GM18519 (cell line): ENCODE measurements at regions not wholly inside any gene's neighbourhood (a gene's known extent, or its start where the extent isn't known, plus 50 kb on each side); places are given as distances from the start of the nearest gene placed in this dataset.
"Not testable (repeated sequence)": the region's sequence is repeated elsewhere in the genome, so short reads cannot be mapped to it uniquely, and the experiment has no call there.

ENCODE experiments used
- ATAC-seq: cut with Tn5 transposase; IDR thresholded peaks from one replicate; pipeline ENCODE4 v1.9.1; 2021; ENCODE audit warnings: mild to moderate bottlenecking, moderate library complexity; ENCODE audit not compliant: unreplicated experiment, low FRiP score

DNA sequence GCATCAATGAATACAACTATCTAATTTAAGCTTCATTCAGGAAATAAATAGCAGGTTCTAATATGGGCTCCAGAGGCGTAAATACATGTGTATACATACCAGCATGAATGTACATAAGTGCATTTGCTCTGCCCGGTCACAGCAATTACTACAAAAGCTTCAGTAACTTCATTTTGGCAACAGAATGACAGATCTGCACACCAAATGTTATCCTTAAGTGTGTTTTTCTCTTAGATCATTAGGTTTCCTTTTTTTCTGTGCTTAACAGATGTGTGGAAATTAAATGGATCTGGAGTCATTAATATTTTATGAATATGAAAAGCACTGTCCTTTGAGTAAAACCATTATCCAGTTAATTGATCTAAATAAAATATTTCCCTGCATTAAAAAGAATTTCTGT, 159.0 kb upstream of the MEOX2 start:
- no peak for ATAC-seq

DNA sequence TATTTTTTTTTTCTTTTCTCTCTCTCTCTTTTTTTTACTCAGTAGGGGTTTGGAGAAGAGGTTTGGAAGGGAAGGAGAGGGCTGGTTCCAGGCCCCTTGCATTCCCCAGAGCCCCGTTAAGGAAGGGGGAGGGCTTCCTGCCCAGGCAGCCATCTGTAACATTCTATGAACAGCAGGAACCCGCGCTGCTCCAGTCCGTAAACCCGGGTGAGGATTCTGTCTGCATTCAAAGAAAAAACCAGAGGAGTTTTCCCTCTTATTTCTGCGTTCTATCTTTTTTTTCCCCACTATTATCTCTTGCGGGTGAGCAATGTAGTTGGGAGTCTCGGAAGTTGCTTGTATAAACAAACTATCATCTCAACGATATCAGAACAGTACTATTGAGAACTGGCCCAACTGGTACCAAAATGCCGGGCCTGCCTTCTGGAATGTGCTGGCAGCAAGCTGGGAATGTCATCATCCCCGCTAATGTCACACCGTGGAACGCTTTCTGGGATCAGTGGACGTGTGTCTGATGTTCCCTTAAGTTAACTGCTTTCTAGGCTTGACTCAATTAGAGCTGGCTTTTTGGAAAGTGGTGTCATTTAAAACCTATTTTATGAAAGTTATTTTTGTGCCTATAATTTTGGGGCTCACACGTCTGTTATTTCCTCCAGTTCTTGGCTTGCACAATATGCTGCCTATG, 153.1 kb upstream of the MEOX2 start:
- ATAC-seq: no peak

- no peak for ATAC-seq
Measured at GRCh38 chr7:15838265-15838664, 151.8 kb upstream of the MEOX2 start.

DNA sequence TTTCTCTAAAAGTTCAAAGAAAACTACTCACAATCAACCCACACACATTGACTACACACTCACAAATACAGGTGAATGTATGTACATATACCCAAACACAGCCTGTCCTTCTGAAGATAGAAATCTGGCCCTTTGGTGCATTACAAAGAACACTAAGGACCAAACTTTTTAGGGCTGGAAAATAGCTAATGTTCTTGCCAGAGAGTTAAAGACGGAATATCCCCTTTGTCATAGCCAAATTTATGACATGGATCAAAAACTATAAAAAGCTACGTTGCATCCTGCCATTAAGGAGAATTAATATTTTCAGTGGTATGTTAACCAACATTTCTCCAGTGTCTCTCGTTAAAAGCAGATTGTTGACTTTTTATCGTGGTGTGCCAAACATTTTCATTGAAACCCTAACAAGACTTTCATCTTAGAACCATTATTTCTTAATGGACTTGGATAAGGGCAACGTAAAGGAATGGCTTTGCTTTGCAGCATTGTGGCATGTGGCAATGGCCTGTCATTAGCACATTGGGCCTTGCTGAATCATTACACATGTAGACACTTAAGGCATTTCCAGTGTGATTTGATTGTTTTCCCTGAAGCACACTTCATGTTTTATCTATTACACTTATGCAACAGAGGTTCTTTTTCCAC, 150.9 kb upstream of the MEOX2 start:
- no peak for ATAC-seq

GRCh38 chr7:15836651-15837050, 150.2 kb upstream of the MEOX2 start:
- no peak for ATAC-seq

DNA sequence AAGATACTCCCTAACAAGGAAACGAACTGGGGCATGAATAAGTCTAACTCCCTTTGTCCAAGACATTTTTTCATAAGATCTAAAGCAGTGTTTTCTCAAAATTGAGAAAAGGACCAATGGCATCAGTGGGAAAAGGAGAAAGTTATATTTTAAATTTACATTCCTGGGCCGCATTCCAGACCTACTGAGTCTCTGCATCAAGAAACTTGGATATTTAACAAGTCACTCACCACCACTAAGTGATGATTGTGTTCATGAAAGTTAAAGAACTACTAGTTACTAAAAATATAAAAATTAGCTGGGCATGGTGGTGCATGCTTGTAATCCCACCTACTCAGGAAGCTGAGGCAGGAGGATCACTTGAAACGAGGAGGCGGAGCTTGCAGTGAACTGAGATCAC, 149.6 kb upstream of the MEOX2 start:
- ATAC-seq: no peak

DNA sequence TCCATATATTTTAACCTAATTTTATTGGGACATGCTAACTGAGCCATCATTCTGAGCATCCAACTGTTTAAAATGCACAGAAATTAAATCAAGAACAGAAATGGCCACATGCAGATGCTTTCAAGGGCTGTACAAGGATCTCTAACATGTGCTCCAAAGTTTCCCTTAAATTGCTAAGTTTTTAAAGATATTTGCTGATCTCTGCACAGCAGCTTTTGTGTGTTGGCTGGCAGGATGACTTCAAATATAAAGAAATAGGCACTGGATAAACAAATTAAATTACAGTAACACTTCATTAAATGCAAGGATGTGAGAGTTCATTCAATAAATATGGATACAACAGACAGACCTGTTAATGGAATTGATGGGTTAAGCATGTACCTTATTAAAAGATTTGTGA, 148.0 kb upstream of the MEOX2 start:
- ATAC-seq: no peak

GRCh38 chr7:15832996-15833395, 146.5 kb upstream of the MEOX2 start:
- no peak for ATAC-seq

- no peak for ATAC-seq
Measured at GRCh38 chr7:15831606-15832005, 145.1 kb upstream of the MEOX2 start.

DNA sequence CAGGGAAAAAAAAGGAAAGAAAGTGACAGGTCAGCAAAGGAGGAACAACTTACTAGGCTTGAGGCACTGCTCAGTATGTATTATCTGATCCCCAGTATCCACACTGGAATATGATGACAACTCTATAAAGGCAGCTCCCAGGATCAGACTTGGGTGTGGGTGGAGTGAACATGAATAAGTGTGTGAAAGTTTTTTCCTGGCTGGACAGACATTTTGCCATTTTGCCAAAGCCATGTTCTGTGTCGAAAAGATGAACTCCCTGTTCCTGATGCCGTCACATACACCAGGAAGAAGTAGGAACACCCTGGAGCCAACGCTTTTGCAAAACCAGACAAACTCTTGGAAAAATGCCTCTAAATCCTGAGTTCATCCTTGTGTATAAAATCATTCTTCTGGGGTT, 143.2 kb upstream of the MEOX2 start:
- ATAC-seq: no peak

- ATAC-seq: no peak
Measured at GRCh38 chr7:15828881-15829280, 142.4 kb upstream of the MEOX2 start.

DNA sequence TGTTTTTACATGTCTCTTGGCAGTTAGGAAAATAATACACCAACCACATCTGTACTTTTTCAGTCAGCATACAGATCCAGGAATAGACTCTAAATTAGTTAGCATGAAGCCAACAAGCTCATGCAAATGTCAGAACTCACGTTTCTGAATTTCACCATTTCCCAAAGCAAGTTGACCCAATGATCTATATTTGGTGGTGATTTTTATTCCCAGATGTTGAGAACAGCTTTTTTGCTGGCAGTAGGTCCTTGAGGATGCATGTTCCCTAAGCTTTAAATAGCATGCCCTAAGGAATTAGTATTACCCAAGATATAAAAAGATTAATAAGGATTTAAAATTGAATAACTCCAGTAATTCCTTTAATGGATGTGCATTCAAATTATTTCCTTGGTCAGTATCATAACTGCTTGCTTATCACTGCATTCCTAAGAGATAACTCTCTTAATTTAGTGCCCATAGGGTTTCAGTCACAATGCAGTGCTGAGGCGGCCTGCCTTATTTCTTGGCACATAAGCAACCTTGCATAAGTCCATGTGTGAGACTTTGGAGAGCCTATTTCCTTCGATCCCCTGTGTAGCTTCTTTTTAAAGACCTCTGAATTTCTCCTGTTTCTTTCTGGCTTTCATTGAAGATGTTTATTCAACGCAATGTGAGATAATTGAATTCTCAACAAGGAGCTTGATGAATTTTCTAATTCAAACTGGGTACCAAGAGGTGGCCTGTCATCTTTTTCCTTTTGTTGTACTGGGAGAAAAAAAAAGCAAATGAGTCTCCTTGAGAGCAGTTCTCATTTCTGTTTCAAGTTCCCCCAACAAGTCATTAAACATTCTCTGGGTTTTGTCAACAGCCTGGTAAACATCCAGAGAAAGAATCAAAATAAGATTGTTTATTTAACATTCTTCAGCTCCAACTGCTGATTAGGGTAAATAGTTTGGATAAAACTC, 135.3 kb upstream of the MEOX2 start:
- ATAC-seq: no peak

DNA sequence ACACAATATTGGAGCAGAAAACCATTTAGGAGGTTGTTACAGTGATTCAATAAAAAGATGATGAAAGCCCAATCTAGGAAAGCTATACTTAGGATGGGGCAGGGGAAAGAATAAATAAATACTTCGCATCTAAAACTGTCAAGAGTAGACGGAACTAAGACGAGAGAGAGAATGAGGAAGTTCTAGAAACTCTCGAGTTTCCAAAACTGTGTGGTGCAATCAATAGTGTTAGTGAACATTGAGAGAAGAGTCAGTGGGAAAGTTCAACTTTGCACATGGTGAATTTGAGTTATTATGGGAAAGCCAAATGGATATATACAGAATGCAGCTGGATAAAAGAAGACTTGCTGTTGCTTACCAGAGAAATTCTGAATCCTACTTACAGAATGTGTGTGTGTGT, 133.8 kb upstream of the MEOX2 start:
- no peak for ATAC-seq

- ATAC-seq: no peak
Measured at GRCh38 chr7:15816835-15817426, 130.4 kb upstream of the MEOX2 start.

DNA sequence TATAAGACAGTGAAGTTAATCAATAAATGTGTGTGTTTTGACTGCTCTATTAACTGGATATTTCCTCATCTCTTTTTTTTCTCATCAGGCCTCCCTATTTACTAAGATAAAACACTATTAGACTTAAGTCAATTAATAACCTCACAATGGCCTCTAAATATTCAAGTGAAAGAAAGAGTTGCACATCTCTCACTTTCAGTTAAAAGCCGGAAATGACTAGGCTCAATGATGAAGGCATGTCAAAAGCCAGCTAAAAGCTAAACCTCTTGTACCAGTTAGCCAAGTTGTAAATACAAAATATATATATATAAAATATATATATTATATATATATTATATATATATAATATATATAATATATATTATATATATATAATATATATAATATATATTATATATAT, 127.0 kb upstream of the MEOX2 start:
- no peak for ATAC-seq

DNA sequence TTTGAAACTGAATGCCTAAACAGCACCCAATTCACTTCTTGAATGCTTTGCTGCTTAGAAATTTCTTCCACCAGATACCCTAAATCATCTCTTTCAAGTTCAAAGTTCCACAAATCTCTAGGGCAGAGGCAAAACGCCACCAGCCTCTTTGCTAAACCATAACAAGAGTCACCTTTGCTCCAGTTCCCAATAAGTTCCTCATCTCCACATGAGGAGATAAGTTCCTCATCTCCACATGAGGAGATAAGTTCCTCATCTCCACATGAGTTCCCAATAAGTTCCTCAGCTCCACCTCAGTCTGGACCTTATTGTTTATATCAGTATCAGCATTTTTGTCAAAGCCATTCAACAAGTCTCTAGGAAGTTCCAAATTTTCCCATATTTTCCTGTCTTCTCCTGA, 123.9 kb upstream of the MEOX2 start:
- ATAC-seq: not testable (repeated sequence)

GRCh38 chr7:15809936-15810335, 123.5 kb upstream of the MEOX2 start:
- not testable (repeated sequence) for ATAC-seq

DNA sequence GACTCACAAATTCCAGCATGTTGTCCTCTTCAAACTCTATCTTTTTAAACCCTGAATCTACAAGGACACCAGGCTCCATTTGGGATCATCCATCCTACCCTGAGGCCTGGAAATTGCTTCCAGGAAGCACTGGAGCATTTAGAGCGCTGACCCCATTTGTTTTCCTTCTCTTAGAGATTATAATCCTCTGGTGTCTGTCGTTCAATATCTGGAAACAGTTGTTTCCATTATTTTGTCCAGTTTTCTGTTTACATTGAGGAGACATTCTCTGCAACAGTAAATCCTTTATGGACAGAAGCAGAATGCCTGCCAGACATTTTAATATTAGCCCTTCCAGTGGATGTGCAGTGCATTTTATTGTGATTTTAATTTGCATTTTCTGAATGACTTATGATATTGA, 119.4 kb upstream of the MEOX2 start:
- ATAC-seq: no peak

- ATAC-seq: no peak
Measured at GRCh38 chr7:15802425-15802824, 115.9 kb upstream of the MEOX2 start.

- no peak for ATAC-seq
Measured at GRCh38 chr7:15801551-15801950, 115.1 kb upstream of the MEOX2 start.

DNA sequence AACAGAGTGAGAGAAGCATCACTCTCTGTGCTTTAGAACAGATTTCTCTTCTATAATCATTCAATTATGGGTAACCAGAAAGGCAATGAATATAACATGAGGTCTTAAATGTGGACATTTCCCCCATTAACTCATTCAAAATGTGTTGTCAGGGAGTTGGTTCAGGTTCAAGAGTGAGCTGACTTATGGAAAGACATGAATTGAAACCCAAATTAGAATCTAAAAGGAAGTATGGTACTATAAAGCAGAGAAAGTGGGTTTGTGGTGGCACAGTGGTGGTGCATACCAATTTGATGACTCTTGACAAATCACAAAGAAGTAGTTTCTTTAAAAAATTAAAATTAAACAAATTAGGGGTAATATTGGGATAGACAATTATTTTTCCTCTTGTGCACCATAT, 114.6 kb upstream of the MEOX2 start:
- no peak for ATAC-seq
